GM19025 (cell line): ENCODE measurements at regions not wholly inside any gene's neighbourhood (a gene's known extent, or its start where the extent isn't known, plus 50 kb on each side); places are given as distances from the start of the nearest gene placed in this dataset.

Experiments used
- ATAC-seq: cut with Tn5 transposase; IDR thresholded peaks from one replicate; pipeline ENCODE4 v1.9.1; 2021; ENCODE audit warnings: mild to moderate bottlenecking, low read depth, moderate library complexity; ENCODE audit not compliant: unreplicated experiment

DNA sequence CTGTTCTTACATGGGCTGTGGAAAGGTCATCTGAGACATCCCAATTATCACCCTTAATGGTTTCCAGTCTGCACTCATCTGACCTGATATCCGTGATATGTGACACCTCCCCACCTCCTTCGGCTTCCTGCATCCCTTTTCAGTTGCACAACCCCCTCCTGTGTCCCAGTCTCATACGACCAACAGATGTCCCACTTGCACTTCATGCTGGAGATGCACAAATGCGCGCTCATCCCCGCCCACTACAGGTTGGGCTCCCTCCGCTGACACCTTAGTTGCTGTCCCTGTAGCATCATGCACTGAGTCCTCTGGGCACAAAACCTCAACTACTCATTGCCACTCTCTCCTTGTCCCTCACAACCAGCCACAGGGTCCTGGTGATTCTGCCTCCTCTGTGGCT lies 94.4 kb downstream of the MIS18A start:
- no peak for ATAC-seq

DNA sequence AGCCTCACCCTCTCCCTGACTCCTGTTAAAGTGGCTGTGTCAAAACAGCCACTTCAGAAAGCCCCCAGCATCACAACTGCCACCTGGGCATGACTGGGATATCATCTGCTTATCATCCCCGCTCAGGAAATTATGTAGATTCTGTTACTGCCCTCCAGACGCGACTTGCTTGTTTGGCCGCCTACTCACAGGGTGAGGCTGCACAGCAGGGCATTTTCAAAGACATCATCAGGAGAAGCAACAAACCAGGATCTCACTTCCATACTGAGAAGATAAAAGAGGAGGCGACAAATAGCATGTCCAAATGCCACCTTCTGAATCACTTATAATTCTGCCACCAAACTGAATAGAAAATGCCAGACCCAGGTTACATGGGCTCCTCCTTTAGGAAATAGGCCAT lies 94.8 kb downstream of the MIS18A start:
- ATAC-seq, result no peak

DNA sequence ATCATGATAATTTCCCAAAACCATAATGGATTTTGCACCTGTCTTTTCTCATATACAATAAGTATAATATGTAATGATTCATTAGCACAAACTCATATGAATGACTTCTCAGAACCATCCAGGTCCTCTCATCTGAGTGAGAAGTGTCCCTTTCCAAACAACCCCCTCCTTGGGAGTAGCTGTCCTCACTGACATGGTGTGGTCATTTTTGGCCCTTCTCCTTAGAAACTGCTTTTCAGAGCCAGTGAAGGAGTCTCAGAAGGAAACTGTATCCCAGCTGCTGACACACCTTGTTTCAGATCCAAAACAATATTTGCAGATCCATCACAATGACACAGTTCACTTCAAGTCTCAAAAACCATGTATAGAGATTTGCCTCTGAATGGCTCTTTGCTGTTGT lies 95.5 kb downstream of the MIS18A start:
- ATAC-seq, result no peak

DNA sequence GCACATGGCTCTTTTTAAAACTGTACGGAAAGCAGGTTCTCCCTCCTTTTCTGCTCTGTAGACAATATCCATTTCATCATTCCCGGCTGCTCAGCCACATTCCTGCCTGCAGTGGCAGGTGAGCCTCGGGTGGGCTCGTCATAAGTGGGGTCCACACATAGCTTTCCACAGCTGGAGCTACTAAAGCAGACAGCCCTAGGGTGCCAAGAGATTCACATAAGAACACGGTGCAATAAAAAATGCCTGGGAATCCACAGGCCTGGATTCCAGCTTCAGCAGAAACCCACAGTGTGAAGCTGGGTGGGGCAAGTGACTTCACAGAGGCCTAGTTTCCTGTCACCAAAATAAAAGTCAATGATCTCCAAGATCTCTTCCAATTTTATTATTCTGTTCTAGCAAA lies 96.4 kb downstream of the MIS18A start:
- no peak for ATAC-seq

DNA sequence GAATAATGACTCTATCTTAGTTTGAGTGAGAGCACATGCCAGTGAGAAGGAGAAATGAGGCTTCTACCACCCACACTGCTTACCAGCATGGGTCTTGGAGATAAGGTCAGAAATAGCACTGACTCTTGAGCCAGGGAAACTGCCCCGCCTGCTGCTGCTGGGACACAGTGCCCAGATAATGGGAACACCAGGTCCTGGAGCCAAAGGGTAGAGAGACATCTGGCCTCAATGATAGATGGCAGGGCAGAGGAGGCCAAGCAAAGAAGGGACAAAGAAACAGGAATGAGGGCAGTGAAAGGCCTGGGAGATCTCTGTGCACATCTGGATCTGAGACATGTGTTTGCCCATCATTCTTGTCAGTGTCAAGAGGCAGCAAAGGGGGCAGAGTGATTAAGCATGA lies 97.4 kb downstream of the MIS18A start:
- no peak for ATAC-seq

DNA sequence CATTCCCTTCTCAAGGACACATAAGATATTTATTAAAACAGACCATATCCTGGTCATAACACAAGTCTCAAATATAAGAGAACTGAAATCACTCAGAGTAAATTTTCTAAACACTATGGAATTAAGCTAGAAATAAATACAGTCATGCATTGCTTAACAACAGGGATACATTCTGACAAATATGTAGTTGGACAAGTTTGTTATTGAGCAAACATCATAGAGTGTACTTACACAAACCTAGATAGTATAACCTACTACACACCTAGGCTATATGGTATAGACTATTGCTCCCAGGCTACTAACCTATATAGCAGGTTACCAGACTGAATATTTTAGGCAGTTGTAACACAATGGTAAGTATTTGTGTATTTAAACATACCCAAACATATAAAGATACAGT lies 104.0 kb downstream of the MIS18A start:
- no peak for ATAC-seq

DNA sequence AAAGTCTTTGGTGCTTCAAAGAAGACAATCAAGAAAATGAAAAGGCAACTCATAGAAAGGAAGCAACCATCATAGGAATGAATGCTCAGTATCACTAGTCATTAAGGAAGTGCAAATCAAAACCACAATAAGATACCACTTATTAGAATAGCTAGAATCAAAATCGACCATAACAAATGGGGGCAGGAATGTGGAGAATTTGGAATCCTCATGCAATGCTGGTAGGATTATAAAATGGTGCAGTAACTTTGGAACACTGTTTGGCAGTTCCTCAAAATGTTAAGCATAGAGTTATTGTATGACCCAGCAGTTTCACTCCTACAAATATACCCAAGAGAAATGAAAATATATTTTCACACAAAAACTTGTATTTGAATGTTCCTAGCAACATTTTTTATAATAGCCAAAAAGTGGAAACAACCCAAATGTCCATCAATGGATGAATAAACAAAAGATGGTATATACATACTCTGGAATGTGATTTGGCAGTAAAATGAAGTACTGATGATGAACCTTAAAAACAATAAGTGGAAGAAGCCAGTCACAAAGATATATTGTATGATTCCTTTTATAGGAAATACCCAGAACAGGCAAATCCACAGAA lies 105.6 kb downstream of the MIS18A start:
- ATAC-seq, result no peak

DNA sequence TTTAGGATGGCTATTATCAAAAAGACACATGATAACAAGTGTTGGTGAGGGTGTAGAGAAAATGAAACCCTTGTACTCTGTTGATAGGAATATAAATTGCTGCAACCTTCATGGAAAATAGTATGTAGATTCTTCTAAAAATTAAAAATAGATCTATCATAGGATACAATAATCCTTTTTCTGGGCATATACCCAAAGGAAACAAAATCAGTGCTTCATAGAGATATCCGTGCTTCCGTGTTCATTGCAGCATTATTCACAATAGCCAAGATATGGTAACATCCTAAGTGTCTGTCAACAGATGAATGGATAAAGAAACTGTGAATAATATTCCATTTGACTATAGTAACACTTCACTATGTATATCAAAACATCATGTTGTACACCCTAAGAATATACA lies 106.7 kb downstream of the MIS18A start:
- no peak for ATAC-seq

DNA sequence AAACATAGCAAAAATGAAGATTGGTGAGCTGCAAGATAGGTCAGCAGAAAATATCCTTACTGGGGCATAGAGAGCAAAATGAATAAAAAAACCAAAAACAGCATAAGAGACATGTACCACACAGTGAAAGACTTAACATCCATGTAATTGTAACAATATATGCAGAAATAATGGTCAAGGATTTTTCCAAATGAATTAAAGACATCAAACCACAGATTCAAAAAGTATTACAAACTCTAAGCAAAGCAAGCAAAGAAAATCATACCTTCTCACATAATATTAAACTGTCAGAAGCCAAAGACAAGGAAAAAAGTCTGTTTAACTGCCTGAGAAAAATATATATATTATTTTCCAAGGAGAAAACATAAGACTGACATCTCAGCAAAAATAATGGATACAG lies 111.3 kb downstream of the MIS18A start:
- no peak for ATAC-seq

DNA sequence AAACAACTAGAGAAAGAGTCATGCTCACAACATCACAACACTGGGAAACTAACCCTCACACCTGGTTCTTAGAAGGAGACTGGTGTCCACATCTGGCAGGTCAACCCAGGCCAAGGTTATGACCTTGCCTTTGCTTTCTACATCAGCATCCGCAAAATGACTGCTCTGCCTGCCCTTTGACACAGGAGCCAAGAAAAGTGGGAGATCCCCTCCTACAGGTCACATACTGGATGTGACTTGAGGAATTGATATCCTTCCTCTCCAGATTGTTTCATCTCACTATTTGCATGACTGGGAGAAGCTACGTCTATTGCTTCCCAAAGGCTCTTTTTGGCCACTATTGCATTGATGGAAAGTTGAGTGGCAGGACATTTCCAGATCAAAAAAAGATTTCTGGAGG lies 115.5 kb downstream of the MIS18A start:
- no peak for ATAC-seq

DNA sequence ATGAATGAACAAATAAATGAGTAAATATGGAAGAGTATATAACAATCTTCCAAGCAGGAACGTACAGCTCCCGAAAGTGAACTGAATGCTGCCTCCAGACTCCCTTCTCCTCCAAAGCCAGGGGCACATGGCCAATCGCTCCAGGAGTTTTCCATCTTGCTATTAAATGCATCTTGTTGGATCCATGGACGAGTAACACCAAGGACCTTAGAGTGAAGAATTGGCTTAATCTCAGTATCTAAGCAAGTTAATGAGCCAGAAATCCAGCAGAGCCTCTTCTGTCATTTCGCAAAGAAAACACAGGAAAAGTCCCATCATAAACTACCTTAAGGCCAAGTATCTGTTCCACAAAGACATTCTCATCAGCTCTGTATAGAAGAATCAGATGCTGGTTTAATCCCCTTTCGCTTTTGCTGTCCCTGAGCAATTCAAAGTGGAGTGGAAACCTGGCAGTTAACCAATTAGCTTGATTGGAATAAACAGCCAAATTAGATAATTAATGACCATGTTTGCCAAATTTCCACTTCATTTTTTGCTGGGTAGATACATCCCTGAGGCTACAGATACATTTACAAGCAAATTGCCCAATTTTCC lies 116.0 kb downstream of the MIS18A start:
- ATAC-seq, result no peak

DNA sequence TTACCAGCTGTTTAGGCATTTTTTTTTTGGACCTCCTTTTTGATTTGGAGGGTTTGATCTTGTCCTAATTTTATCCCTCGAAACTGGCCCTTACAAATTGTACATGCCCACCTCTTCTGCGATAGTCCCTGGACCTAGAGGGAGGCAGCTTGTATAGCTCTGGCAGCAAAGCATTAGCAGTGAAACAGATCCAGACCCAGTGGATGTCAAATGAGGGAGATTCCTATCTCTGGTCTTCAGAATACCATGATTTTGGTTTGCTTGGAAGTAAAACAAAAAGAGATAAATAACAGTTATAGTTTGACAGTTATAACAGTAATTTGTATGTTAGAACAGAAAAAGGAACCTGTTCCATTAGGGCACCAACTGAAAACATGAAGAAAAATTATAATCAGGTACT lies 123.6 kb downstream of the MIS18A start:
- ATAC-seq, result no peak

DNA sequence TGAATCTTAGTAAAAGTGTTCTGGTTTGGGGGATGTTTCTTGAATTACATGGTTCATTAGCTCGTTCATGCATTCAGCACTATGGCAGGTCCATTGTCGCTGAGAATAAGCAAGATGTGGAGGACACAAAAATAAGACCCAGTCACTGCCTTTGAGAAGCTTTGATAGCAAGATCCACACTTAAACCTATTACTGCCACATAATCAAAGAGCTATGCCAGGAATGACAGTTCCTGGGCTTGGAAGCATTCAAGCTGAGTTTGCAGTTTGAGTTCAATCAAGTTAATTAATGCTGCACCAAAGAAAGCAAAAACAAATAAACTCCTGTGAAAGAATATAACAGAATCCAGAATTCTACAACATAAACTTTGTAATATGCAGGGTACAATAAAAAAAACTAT lies 131.8 kb downstream of the MIS18A start:
- ATAC-seq, result no peak

DNA sequence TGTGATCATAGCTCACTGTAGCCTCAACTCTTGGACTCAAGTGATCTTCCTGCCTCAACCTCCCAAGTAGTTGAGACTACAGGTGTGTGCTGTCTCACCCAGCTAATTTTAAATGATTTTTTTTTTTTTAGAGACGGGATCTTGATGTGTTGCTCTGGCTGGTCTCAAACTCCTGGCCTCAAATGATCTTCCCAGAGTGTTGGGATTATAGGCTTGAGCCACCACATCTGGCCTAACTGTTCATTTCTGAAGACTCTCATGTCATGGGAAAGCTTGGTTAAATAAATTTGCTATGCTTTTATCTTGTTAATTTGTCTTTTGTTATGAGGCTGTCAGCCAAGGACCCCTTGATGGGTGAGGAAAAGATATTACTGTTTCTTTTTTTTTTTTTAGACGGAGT lies 134.0 kb downstream of the MIS18A start:
- no peak for ATAC-seq

DNA sequence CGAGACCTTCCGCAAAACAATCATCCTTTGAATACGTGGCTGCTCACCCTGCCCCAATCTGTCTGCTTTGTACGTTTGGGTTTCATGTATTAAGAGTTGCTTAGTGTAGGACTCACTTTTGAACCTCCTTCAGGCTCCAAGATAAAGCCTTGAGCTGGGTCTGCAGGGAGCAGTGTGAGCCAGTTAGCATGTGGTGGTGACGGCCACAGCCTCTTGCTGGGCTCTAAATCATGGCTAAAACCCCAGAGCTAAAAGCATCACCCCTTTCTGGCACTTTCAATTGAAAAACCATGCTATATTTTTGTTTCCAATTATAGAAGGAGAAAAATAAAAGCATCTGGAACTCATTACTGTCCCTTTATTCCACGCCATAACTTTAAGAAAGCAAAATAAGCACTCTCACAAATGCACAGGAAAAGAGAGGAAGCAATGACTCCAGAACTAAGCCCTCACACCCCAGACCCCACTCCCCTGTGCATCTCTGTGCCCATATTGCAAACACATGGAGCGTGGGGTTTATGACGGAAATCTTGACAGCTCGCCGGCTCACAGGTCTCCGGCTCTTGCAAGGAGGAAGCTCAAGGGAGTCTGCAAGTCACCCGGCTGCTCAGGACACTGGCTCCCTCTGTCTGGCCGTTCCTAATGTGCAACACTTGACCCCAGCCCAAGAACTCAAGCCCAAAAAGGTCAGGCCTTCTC lies 135.5 kb downstream of the MIS18A start:
- ATAC-seq, result no peak

DNA sequence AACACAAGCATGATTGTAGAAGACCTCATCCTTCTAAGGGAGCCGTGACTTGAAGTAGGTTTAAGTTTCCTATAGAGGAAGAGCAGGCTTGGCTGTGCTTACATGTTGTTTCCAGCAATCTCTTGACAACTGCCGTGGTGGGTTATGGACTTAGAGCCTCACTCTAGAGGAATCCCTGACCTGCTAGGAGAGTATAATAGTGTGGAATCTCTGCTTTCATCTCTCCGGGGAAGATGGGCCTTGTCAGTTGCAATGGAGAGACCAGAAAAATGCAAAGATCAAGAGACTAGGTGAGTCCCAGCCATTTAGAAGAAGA lies 137.6 kb downstream of the MIS18A start:
- no peak for ATAC-seq

DNA sequence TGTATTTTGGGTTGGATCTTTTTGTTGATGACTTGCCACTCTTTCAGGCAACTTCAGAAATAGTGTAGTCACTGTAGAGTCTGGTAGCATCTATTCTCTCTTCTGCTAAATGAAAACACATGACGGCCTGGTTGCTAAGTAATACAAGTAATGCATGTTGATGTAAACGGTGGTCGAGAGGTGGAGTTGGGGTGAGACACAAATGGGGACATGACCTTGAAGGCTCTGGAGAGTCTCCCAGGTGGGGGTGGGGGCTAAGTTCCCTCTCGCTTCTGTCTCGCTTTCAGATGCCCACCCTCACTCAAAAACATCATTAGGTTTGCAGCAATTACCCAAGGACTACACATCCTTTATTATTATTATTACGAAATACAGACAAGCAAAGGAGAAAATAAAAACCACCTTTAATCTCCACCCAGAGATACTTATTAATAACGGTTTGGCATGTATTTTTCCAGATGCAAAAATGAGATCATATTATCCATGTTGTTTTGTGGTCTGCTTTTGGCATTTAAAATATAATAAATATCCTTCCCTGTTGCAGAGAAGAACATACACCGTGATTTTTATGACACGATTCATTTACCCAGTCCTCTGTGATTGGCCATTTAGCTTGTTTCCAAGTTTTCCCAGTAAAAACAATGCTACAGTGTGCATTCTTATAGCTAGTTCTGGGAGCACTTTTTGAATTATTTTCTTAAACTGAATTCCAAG lies 138.1 kb downstream of the MIS18A start:
- ATAC-seq, result no peak

DNA sequence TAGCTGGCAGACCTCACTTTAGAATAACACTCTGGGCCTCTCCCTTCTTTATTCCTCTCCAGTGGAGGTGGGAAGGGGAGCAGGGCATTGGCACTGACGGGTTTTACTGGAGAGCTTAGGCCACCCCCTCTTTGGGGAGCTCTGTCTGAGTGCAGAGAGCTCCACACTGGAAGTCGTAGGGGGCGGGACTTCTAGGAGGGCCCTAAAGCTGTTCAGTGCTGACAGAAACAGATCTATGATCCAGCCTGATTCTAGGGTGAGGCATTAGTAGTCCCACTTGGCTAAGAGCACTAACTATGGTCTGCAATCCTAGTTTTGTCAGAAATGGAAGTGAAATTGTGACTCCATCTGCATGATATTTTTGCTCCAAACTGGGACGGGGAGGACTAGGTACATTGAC lies 138.7 kb downstream of the MIS18A start:
- no peak for ATAC-seq

DNA sequence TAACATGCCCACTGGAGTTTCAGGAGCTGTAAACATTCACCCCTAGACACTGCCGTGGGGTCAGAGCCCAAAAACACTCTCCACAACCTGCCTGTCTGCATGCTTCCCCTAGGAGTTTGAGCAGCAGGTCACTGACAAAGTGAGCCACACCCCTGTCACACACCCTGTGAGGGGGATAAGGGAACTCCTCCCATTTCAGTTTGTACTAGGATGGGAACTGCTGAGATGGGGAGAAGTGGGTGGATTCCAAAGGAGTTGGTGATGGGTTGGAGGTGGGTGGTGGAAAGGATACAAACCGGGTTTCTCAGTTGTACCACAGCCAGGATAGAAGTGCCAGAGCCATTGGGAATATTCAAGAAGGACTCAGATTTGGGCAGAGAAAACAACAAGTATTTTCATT lies 140.2 kb downstream of the MIS18A start:
- ATAC-seq, result no peak

DNA sequence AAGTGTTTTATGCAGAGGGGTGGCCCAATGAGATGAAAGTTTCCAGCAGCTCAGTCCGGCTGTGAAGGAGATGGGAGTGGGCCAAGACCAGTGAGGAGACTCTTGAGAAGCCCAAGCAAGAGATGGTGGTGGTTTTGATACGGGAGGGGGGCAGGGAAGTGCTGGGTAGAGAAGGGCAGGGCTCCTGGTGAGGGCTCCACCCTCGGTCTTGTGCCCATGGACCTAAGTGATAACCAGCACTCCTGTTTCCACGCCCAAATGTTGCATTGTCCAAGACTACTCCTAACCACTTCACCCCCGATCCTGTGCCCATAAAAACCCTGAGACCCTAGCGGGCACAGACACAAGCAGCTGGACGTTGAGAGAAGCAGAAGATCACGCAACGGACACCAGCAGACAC lies 140.9 kb downstream of the MIS18A start:
- ATAC-seq, result no peak

DNA sequence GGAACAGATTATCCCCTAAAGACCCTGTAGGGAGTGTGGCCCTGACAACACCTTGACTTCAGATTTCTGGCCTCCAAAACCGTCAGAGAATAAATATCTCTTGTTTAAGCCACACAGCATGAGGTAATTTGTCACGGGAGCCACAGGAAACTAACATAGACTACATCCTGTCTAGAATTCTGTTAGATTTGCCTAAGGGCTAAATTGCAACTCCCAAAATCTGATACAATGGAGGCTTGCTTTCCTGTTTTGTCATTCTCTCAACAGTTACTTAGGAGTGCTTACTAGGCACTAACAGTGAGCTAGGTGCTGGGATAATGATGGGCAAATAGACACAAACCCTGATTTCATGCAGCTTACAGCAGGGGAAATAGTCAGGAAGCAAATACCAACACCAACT lies 141.6 kb downstream of the MIS18A start:
- ATAC-seq, result no peak

DNA sequence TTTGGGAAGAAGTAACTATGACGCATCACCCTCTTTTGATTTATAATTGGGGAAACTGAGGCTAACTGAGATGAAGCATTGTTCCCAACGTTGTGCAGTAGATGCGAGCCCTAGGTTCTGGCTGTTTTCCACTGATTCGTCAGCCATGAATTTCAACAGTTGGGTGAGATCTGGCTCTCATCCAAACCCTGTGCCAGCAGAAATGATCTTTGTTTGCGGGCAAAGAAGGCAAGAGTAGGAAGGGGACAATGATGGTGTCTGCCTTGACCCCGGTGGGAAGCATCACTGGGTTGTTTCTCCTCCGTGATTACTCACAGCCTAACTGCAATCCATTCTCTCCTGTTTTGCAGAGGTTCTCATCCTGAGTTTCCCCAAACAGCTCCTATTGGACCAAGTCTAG lies 142.3 kb downstream of the MIS18A start:
- ATAC-seq, result no peak
